Spinal cord (tissue), 9 donors: ENCODE measurements at regions not wholly inside any gene's neighbourhood (a gene's known extent, or its start where the extent isn't known, plus 50 kb on each side); places are given as distances from the start of the nearest gene placed in this dataset.

Experiments
- DNase-seq, 6 donors: peaks; one replicate each; pipeline versions ENCODE4 v3.0.0 to v3.0.0-alpha.2; 2013 to 2015; ENCODE audit warnings: low spot score in 6 of 6, low read depth in 4 of 6
- H3K27ac ChIP-seq: one replicate; pipeline ENCODE4 v1.5.1; 2013; ENCODE audit warnings: low read depth, low read length, control low read depth
- H3K27me3 ChIP-seq: one replicate; pipeline ENCODE4 v1.6.1; 2013; ENCODE audit warnings: low read length; ENCODE audit not compliant: control insufficient read depth, insufficient read depth
- H3K36me3 ChIP-seq: one replicate; pipeline ENCODE4 v1.6.1; 2013; ENCODE audit warnings: low read length; ENCODE audit not compliant: control insufficient read depth, insufficient read depth
- H3K4me1 ChIP-seq: one replicate; pipeline ENCODE4 v1.6.1; 2013; ENCODE audit warnings: low read length; ENCODE audit not compliant: control insufficient read depth, insufficient read depth
- H3K4me3 ChIP-seq: one replicate; pipeline ENCODE4 v1.5.1; 2013; ENCODE audit warnings: low read depth, low read length, control low read depth
- H3K9me3 ChIP-seq: one replicate; pipeline ENCODE4 v1.6.1; 2013; ENCODE audit warnings: low read length; ENCODE audit not compliant: control insufficient read depth, insufficient read depth
- WGBS: methylation state at CpG from one replicate; pipeline ENCODE4 v1.1.5; 2013; ENCODE audit warnings: missing lambda C conversion rate; ENCODE audit not compliant: insufficient coverage; 5-methylcytosine and 5-hydroxymethylcytosine counted together
- donor health status: healthy.

- Histone ChIP-seq H3K27me3 (no peaks in the 10 kb centered on the region), H3K36me3 (no peaks in the 10 kb centered on the region), H3K4me3 (no peak overlapping the region), H3K9me3 (peaks cover 1% of the 10 kb centered on the region), H3K4me1 (no peaks in the 10 kb centered on the region), H3K27ac (no peak overlapping the region)
- DNase-seq, result no peak
These were observed 351.8 kb upstream of the GNPDA2 start for GRCh38 chr4:45078201-45078600.

GRCh38 chr4:45072981-45073380 lies 346.6 kb upstream of the GNPDA2 start:
- Histone ChIP-seq H3K4me1 (no peaks in the 10 kb centered on the region), H3K9me3 (no peaks in the 10 kb centered on the region), H3K36me3 (no peaks in the 10 kb centered on the region), H3K4me3 (no peak overlapping the region), H3K27me3 (no peaks in the 10 kb centered on the region), H3K27ac (no peak overlapping the region)
- no peak for DNase-seq
- WGBS, result no CpG with 5 or more reads among the region's 3 CpGs

- no peak for DNase-seq
- H3K27ac ChIP-seq, result no peak overlapping the region
- H3K9me3 ChIP-seq, result no peaks in the 10 kb centered on the region
- H3K4me1 ChIP-seq, result no peaks in the 10 kb centered on the region
- WGBS, result 96% methylated on average over 4 of the region's 7 CpGs
- H3K4me3 ChIP-seq, result no peak overlapping the region
- no peaks in the 10 kb centered on the region for H3K27me3 ChIP-seq
- H3K36me3 ChIP-seq, result no peaks in the 10 kb centered on the region
These were observed 338.4 kb upstream of the GNPDA2 start for GRCh38 chr4:45064741-45065140.

- Histone ChIP-seq H3K9me3 (no peaks in the 10 kb centered on the region), H3K4me3 (no peak overlapping the region), H3K27me3 (no peaks in the 10 kb centered on the region), H3K4me1 (no peaks in the 10 kb centered on the region), H3K27ac (no peak overlapping the region), H3K36me3 (no peaks in the 10 kb centered on the region)
- WGBS, result no CpG with 5 or more reads among the region's 1 CpG
- peak in 3 of 6 donors; percentile 20 to 82 (median 78) for DNase-seq
These were observed 337.3 kb upstream of the GNPDA2 start for GRCh38 chr4:45063696-45064095.

GRCh38 chr4:45062935-45063545 lies 336.7 kb upstream of the GNPDA2 start:
- Histone ChIP-seq H3K36me3 (no peaks in the 10 kb centered on the region), H3K27me3 (no peaks in the 10 kb centered on the region), H3K4me1 (no peaks in the 10 kb centered on the region), H3K4me3 (no peak overlapping the region), H3K9me3 (no peaks in the 10 kb centered on the region), H3K27ac (no peak overlapping the region)
- DNase-seq, result peak in 3 of 6 donors; percentile 26 to 94 (median 76)
- no CpG with 5 or more reads among the region's 1 CpG for WGBS

- H3K4me3 ChIP-seq, result no peak overlapping the region
- no peaks in the 10 kb centered on the region for H3K36me3 ChIP-seq
- peaks cover 5% of the 10 kb centered on the region for H3K4me1 ChIP-seq
- H3K27me3 ChIP-seq, result no peaks in the 10 kb centered on the region
- no peak overlapping the region for H3K27ac ChIP-seq
- peak in 1 of 6 donors; percentile 80 for DNase-seq
- 0% methylated on average over 1 of the region's 2 CpGs for WGBS
- peaks cover 3% of the 10 kb centered on the region for H3K9me3 ChIP-seq
These were observed 317.6 kb upstream of the GNPDA2 start for GRCh38 chr4:45043911-45044310.

- Histone ChIP-seq H3K4me1 (no peaks in the 10 kb centered on the region), H3K36me3 (no peaks in the 10 kb centered on the region), H3K27me3 (no peaks in the 10 kb centered on the region), H3K9me3 (no peaks in the 10 kb centered on the region), H3K27ac (no peak overlapping the region), H3K4me3 (no peak overlapping the region)
- peak in 1 of 6 donors; percentile 26 for DNase-seq
- WGBS, result 60% methylated on average over 1 of the region's 2 CpGs
These were observed 310.3 kb upstream of the GNPDA2 start for GRCh38 chr4:45036677-45037076.

- Histone ChIP-seq H3K27me3 (no peaks in the 10 kb centered on the region), H3K36me3 (no peaks in the 10 kb centered on the region), H3K9me3 (no peaks in the 10 kb centered on the region), H3K4me1 (no peaks in the 10 kb centered on the region), H3K27ac (no peak overlapping the region), H3K4me3 (no peak overlapping the region)
- WGBS, result 25% methylated on average over 2 of the region's 5 CpGs
- peak in 1 of 6 donors; percentile 50 for DNase-seq
These were observed 307.5 kb upstream of the GNPDA2 start for GRCh38 chr4:45033676-45034419.

- WGBS, result no CpG with 5 or more reads among the region's 1 CpG
- no peak for DNase-seq
- Histone ChIP-seq H3K4me1 (no peaks in the 10 kb centered on the region), H3K27me3 (no peaks in the 10 kb centered on the region), H3K4me3 (no peak overlapping the region), H3K9me3 (no peaks in the 10 kb centered on the region), H3K27ac (no peak overlapping the region), H3K36me3 (no peaks in the 10 kb centered on the region)
These were observed 303.7 kb upstream of the GNPDA2 start for GRCh38 chr4:45030059-45030458.

GRCh38 chr4:45007508-45007907 lies 281.2 kb upstream of the GNPDA2 start:
- DNase-seq, result peak in 1 of 6 donors; percentile 51

More at GRCh38 chr4:45007508-45007907, 281.2 kb upstream of the GNPDA2 start:
- 75% methylated on average over 2 of the region's 3 CpGs for WGBS
- Histone ChIP-seq H3K27me3 (no peaks in the 10 kb centered on the region), H3K27ac (no peak overlapping the region), H3K9me3 (no peaks in the 10 kb centered on the region), H3K36me3 (no peaks in the 10 kb centered on the region), H3K4me3 (no peak overlapping the region), H3K4me1 (no peaks in the 10 kb centered on the region)
